ENCODE measurements at regions not wholly inside any gene's neighbourhood (a gene's known extent, or its start where the extent isn't known, plus 50 kb on each side); places are given as distances from the start of the nearest gene placed in this dataset.

- TF ChIP-seq CTCF (IDR thresholded peaks at IDR 0.05) (no peak), POLR2A (IDR thresholded peaks at IDR 0.05) (no peak), EP300 (IDR thresholded peaks at IDR 0.05) (no peak)
These were observed 186.5 kb downstream of the PHETA1 start for GRCh38 chr12:111182382-111182781.
